ENCODE measurements at regions not wholly inside any gene's neighbourhood (a gene's known extent, or its start where the extent isn't known, plus 50 kb on each side); places are given as distances from the start of the nearest gene placed in this dataset.

DNA sequence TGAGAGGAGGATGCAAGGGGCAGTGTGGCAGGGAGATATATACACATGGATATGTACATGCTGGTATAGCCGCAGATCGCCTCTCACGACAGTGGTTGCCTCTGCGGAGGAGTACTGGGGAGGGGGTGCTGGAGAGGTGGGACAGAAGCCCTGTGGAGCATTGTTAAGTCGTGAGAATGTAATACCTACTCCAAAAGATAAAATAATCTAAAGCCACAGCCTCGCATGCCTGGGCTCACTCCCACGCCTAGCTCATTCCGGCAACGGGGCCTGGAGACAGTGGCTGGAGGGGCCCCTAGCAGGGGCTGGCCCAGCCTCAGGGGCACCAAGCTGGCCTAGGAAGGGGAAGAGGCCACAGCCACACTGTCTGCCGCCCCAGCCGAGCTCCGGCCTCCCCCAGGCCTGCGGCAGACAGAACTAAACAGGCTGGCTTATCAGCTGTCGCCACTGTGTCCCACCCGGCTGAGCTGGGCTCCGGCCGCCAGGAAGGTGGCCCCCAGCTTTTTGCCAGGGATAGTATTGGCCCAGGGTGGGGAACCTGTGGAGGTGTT, 65.1 kb upstream of the LCTL start:
- TF ChIP-seq, protein P1, sequence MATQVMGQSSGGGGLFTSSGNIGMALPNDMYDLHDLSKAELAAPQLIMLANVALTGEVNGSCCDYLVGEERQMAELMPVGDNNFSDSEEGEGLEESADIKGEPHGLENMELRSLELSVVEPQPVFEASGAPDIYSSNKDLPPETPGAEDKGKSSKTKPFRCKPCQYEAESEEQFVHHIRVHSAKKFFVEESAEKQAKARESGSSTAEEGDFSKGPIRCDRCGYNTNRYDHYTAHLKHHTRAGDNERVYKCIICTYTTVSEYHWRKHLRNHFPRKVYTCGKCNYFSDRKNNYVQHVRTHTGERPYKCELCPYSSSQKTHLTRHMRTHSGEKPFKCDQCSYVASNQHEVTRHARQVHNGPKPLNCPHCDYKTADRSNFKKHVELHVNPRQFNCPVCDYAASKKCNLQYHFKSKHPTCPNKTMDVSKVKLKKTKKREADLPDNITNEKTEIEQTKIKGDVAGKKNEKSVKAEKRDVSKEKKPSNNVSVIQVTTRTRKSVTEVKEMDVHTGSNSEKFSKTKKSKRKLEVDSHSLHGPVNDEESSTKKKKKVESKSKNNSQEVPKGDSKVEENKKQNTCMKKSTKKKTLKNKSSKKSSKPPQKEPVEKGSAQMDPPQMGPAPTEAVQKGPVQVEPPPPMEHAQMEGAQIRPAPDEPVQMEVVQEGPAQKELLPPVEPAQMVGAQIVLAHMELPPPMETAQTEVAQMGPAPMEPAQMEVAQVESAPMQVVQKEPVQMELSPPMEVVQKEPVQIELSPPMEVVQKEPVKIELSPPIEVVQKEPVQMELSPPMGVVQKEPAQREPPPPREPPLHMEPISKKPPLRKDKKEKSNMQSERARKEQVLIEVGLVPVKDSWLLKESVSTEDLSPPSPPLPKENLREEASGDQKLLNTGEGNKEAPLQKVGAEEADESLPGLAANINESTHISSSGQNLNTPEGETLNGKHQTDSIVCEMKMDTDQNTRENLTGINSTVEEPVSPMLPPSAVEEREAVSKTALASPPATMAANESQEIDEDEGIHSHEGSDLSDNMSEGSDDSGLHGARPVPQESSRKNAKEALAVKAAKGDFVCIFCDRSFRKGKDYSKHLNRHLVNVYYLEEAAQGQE (IDR thresholded peaks at IDR 0.05; ENCODE audit: insufficient replicate concordance, low read depth), result no peak
- TF ChIP-seq POLR2AphosphoS5 (IDR thresholded peaks at IDR 0.05; ENCODE audit: low read depth), result peak; percentile 73
- TF ChIP-seq SPI1 (IDR thresholded peaks at IDR 0.05; ENCODE audit: borderline replicate concordance, low read depth), result peak; percentile 33; the same call in 1 of the 2 replicates
- TF ChIP-seq GABPA (IDR thresholded peaks at IDR 0.05; ENCODE audit: low read depth), result no peak
- TF ChIP-seq, protein P2, sequence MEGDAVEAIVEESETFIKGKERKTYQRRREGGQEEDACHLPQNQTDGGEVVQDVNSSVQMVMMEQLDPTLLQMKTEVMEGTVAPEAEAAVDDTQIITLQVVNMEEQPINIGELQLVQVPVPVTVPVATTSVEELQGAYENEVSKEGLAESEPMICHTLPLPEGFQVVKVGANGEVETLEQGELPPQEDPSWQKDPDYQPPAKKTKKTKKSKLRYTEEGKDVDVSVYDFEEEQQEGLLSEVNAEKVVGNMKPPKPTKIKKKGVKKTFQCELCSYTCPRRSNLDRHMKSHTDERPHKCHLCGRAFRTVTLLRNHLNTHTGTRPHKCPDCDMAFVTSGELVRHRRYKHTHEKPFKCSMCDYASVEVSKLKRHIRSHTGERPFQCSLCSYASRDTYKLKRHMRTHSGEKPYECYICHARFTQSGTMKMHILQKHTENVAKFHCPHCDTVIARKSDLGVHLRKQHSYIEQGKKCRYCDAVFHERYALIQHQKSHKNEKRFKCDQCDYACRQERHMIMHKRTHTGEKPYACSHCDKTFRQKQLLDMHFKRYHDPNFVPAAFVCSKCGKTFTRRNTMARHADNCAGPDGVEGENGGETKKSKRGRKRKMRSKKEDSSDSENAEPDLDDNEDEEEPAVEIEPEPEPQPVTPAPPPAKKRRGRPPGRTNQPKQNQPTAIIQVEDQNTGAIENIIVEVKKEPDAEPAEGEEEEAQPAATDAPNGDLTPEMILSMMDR (IDR thresholded peaks at IDR 0.05; ENCODE audit: insufficient read depth, low read length), result no peak
- peak; percentile 24 to 63 for DNase-seq (ENCODE audit: low read depth in 1 of 2, low spot score in 1 of 2)
- no peak overlapping the region for H3K4me3 ChIP-seq (replicated peaks; ENCODE audit: insufficient read depth, low read length)
- H3K27me3 ChIP-seq (ENCODE audit: insufficient read depth, poor library complexity, severe bottlenecking), result no peaks in the 10 kb centered on the region
- H3K27ac ChIP-seq (replicated peaks), result peak overlapping the region; percentile 44

DNA sequence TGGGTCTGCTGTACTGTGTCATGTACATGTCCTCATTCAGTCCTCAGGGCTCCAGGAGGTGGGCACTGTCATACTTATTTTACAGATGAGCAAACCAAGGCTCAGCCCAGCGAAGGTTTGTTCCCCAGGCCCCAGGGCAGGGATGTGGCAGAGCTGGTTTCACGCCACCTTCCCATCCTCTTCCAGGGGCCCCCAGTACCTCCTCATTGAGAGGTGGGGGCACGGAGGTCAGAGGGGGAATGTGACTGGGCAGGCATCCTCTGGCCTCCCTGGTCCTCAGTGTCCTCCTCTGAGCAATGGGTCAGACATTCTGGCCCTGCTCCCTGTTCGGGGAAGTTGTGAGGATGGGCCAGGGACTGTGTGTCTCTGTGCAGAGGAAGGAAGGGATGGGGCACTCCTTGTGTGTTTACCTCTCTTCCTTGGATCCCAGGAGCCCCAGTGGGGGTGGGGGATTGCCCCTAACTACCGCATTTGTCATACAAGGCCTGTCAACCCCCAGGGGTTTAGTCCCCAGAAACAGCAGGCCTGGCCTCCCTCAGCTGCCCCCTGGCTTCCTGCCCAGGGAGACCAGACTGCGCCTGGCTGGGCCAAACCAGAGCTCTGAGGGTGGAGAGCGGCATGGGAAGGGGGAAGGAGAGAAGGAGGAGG, 65.9 kb upstream of the LCTL start:
- no peak for DNase-seq (ENCODE audit: low read depth in 1 of 2, low spot score in 1 of 2)
- no peak overlapping the region for H3K27ac ChIP-seq (replicated peaks)
- no peaks in the 10 kb centered on the region for H3K27me3 ChIP-seq (ENCODE audit: insufficient read depth, poor library complexity, severe bottlenecking)
- H3K4me3 ChIP-seq (replicated peaks; ENCODE audit: insufficient read depth, low read length), result no peak overlapping the region
- TF ChIP-seq GABPA (IDR thresholded peaks at IDR 0.05; ENCODE audit: low read depth) (no peak), POLR2AphosphoS5 (IDR thresholded peaks at IDR 0.05; ENCODE audit: low read depth) (no peak), SPI1 (IDR thresholded peaks at IDR 0.05; ENCODE audit: borderline replicate concordance, low read depth) (no peak)
- TF ChIP-seq, protein P2 (IDR thresholded peaks at IDR 0.05; ENCODE audit: insufficient read depth, low read length), result no peak
- TF ChIP-seq, protein P1 (IDR thresholded peaks at IDR 0.05; ENCODE audit: insufficient replicate concordance, low read depth), result no peak

DNA sequence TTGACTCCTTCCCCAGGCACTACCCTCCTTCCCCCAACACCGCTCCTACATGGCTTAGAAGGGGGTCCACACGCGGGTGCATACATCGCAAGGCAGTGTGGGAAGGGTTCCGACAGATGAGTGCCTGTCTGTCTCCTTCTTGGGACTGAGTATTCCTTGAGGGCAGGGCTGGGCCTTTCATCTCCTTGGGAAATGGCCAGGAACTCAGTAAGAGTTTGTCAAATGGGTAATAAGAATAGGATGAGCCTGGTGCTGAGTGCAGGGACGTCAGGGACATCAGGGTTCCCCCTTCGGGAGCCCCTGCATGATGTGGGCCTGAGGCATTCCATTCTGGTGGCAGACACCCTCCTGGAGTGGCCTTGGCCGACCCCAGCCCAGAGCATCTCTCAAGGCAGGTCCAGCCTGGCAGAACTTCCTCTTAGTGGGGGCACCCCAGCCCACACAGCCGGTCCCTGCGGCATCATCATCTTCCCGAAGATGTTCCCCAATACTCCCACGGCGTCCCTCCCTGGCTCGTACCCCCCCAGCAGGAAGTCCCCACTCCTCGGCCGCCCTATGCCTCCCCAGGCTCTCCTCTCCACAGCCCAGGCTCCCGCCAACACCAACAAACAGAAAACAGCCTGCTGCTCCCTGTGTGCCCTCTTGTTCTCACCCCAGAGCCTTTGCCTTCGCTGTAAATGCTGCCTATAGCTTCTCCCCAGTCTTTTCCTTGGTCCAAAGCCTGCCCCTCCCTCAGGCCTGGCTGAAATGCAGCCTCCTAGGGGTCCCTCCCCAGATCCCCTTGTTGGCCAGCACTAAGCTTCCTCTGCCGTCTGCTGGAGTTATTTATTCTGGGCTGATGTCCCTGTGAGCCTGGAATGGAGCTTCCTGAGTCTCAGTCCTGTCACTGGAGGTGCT, 67.5 kb upstream of the LCTL start:
- Histone ChIP-seq H3K4me3 (replicated peaks; ENCODE audit: insufficient read depth, low read length) (no peak overlapping the region), H3K27ac (replicated peaks) (no peak overlapping the region), H3K27me3 (ENCODE audit: insufficient read depth, poor library complexity, severe bottlenecking) (no peaks in the 10 kb centered on the region)
- no peak for TF ChIP-seq POLR2AphosphoS5 (IDR thresholded peaks at IDR 0.05; ENCODE audit: low read depth)
- TF ChIP-seq, protein P1 (IDR thresholded peaks at IDR 0.05; ENCODE audit: insufficient replicate concordance, low read depth), result no peak
- TF ChIP-seq GABPA (IDR thresholded peaks at IDR 0.05; ENCODE audit: low read depth), result no peak
- no peak for TF ChIP-seq SPI1 (IDR thresholded peaks at IDR 0.05; ENCODE audit: borderline replicate concordance, low read depth)
- TF ChIP-seq, protein P2 (IDR thresholded peaks at IDR 0.05; ENCODE audit: insufficient read depth, low read length), result no peak
- DNase-seq (ENCODE audit: low read depth in 1 of 2, low spot score in 1 of 2), result no peak

All from HL-60 (cell line).